SK-N-DZ (cell line): ENCODE measurements at regions not wholly inside any gene's neighbourhood (a gene's known extent, or its start where the extent isn't known, plus 50 kb on each side); places are given as distances from the start of the nearest gene placed in this dataset.
"Not testable (repeated sequence)": the region's sequence is repeated elsewhere in the genome, so short reads cannot be mapped to it uniquely, and the experiment has no call there.

Experiments used
- DNase-seq: peaks from one replicate; pipeline ENCODE4 v3.0.0-alpha.2; 2015; ENCODE audit warnings: low spot score

GRCh38 chr5:87136733-87137132 is 130.9 kb upstream of the RASA1 start:
- DNase-seq, result no peak

GRCh38 chr5:87137283-87137682 is 130.4 kb upstream of the RASA1 start:
- no peak for DNase-seq

- no peak for DNase-seq
These were observed 129.4 kb upstream of the RASA1 start for GRCh38 chr5:87138091-87138805.

- no peak for DNase-seq
These were observed 127.9 kb upstream of the RASA1 start for GRCh38 chr5:87139795-87140194.

GRCh38 chr5:87141544-87141943 is 126.1 kb upstream of the RASA1 start:
- no peak for DNase-seq

GRCh38 chr5:87145853-87146252 is 121.8 kb upstream of the RASA1 start:
- not testable (repeated sequence) for DNase-seq

GRCh38 chr5:87147441-87147840 is 120.2 kb upstream of the RASA1 start:
- DNase-seq, result no peak

- no peak for DNase-seq
These were observed 117.1 kb upstream of the RASA1 start for GRCh38 chr5:87150630-87151029.

- no peak for DNase-seq
These were observed 116.1 kb upstream of the RASA1 start for GRCh38 chr5:87151547-87151946.

GRCh38 chr5:87152886-87153285 is 114.8 kb upstream of the RASA1 start:
- DNase-seq, result no peak

GRCh38 chr5:87154191-87154590 is 113.5 kb upstream of the RASA1 start:
- no peak for DNase-seq

GRCh38 chr5:87155106-87155505 is 112.6 kb upstream of the RASA1 start:
- DNase-seq, result no peak

- DNase-seq, result no peak
These were observed 111.1 kb upstream of the RASA1 start for GRCh38 chr5:87156631-87157030.

GRCh38 chr5:87164409-87164808 is 103.3 kb upstream of the RASA1 start:
- no peak for DNase-seq

GRCh38 chr5:87169300-87169991 is 98.2 kb upstream of the RASA1 start:
- no peak for DNase-seq

GRCh38 chr5:87170799-87171198 is 96.9 kb upstream of the RASA1 start:
- DNase-seq, result no peak

- no peak for DNase-seq
These were observed 85.0 kb upstream of the RASA1 start for GRCh38 chr5:87182649-87183048.

GRCh38 chr5:87183896-87184295 is 83.8 kb upstream of the RASA1 start:
- no peak for DNase-seq

- DNase-seq, result no peak
These were observed 83.1 kb upstream of the RASA1 start for GRCh38 chr5:87184605-87185004.

GRCh38 chr5:87185838-87186237 is 81.8 kb upstream of the RASA1 start:
- DNase-seq, result no peak

- DNase-seq, result no peak
These were observed 79.3 kb upstream of the RASA1 start for GRCh38 chr5:87188391-87188790.

GRCh38 chr5:87190041-87190440 is 77.6 kb upstream of the RASA1 start:
- DNase-seq, result no peak

GRCh38 chr5:87190687-87191086 is 77.0 kb upstream of the RASA1 start:
- no peak for DNase-seq
